GM19395 (cell line): ENCODE measurements at regions not wholly inside any gene's neighbourhood (a gene's known extent, or its start where the extent isn't known, plus 50 kb on each side); places are given as distances from the start of the nearest gene placed in this dataset.
"Not testable (repeated sequence)": the region's sequence is repeated elsewhere in the genome, so short reads cannot be mapped to it uniquely, and the experiment has no call there.

Experiments used
- ATAC-seq: cut with Tn5 transposase; IDR thresholded peaks from one replicate; pipeline ENCODE4 v1.9.1; 2021; ENCODE audit warnings: mild to moderate bottlenecking, moderate library complexity; ENCODE audit not compliant: unreplicated experiment

DNA sequence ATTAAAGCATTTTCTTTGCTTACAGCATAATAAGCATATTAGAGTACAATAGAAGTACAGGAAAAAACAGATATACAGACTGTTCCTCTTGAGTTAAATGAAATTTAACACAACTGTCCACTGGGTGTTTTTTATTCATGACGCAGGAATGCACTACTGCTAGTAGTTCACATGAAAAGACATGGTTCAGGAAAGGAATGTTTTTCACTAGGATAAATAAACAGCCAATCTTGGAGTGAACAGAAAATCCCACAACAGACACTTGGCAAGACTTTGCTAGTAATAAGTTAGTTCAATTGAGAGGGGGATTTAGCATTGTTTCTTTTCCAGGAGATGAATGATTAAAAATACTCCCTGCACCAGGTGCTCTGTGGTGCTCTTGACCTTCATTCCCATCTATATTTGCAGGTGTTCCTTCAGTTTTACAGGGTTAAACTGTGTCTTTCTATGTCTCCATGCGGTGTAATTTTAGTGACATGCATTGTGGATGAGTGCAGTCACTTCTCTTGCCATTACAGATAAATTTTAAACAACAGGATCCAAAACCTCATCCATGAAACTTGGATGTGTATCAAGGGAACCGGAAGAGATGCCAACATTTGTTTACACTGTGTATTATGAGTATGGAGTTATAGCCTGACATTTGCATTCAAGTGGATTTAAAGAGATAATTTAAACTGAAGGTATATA is 796.6 kb downstream of the DSC3 start:
- ATAC-seq, result no peak

DNA sequence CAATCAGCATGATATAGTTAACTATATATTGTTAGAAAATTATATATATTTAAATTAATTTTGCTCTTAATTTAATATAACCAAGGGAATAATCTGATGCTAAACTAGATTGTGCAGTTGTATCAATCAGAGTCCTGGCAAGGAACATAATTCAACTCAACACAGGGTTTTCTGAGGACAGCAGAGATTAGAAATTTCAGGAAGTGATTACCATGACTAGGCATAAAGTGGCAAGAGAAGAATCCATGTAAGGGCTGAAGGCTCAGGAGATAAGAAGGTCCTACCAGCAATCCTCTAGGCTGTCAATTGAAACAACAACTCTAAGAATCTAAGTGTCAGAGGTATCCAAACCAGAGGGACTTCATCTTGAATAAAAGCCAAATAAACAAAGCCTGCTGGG is 807.8 kb downstream of the DSC3 start:
- ATAC-seq, result no peak

DNA sequence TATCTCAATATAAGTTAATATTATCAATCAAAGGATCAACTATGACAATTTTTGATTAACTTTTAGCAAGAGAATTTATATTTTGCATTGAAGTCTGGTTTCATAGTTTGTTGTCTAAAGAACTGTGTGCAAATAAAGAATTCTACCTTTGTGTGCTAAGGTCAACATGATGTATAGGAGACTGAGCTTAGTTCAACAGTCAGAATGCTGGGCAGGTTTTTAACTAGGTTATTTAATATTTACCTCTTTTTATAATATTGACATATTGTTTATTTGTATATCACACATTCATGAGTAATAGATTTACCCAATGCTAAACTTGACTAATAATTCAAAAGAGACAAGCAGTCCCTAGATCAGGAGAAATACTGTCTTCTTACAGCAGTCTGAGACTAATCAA is 831.4 kb downstream of the DSC3 start:
- no peak for ATAC-seq

DNA sequence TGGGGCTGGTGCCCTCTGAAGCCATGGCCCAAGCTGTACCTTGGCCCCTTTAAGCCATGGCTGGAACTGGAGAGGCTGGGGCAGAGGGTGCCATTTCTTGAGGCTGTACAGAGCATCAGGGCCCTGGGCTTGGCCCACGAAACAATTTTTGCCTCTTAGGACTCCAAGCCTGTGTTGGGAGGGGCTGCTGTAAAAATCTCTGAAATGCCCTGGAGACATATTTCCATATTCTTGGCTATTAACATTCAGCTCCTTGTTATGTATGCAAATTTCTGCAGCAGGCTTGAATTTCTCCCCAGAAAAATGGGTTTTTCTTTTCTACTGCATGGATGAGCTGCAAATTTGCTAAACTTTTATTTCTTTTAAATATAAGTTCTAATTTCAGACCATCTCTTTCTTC is 834.0 kb downstream of the DSC3 start:
- ATAC-seq, result no peak

DNA sequence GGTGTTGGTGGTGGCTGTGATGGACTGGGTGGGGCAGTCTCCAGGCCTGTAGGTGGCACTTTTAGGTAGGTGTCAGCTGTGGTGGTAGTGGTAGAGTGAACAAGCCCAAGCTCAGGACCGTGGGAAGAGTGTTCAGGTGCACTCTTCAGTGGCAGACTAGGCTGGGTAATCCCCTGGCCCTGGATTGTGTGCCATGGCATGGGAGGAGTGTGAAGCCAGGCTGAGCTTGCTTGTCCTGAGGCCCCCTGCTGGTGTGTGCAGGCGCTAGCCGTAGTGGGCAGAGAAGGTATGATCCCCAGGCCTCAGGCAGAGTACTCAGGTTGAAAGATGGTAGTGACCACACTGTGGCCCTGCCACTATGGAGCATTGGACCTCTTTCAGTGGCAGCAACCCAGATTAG is 850.3 kb downstream of the DSC3 start:
- no peak for ATAC-seq

DNA sequence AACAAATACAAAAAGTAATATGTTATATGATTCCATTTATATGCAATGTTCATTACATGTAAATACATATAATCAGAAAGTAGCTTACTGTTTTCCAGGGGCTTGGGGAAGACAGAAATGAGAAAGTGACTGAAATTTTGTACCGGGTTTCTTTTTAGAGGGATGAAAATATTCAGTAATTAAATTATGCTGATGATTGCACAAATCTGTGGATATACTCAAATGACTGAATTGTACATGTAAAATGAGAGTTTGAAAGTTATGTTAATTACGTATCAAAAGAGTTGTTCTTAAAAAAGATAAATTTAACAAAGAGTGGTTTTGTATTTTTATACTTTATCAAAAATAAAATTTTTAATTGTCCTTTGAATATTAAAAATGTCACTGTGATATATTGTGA is 856.3 kb downstream of the DSC3 start:
- no peak for ATAC-seq

DNA sequence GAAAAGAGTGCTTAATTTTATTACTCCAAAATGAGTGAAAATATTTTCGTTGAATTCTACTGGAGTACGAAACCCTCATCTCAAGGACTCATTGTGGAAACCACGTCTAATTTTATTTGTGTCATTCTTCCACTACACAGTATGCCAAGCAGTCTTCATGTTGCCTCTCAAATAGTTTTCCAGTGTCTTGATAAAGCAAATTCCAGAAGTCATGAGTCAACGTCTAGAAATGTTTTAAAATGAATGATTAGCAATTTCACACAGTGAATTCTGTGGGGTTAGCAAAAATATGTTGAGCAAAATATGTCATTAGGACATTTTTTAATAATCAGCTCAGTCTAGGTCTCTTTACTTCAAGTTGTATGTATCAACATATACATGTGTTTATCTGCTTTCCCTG is 865.5 kb downstream of the DSC3 start:
- ATAC-seq, result no peak

DNA sequence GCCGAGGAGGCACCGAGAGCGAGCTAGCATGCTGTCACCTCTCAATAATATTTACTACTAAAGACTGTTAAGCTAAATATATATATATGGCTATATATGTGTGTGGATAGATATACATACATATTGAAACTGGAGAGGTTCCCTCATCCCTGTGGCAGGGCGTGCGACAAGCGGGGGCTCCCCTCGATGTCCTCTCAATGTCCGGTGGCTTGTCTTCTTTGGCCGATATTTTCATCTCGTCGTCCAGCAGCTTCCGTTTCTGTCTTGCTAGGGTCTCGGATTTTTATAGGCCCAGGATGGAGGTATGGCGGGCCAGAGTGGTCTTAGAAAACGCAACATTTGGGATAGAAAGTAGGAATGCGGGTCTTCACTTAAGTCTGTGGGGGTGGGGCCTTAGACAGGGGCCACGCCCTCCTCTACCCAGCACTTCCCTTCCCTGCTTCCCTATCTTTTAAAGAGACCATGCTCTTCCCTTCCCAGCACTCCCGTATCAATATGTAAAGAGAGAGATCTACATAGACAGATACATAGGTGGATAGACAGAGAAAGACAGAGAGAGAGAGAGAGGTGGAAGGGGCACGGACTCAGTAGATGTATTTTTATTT is 866.8 kb downstream of the DSC3 start:
- no peak for ATAC-seq

DNA sequence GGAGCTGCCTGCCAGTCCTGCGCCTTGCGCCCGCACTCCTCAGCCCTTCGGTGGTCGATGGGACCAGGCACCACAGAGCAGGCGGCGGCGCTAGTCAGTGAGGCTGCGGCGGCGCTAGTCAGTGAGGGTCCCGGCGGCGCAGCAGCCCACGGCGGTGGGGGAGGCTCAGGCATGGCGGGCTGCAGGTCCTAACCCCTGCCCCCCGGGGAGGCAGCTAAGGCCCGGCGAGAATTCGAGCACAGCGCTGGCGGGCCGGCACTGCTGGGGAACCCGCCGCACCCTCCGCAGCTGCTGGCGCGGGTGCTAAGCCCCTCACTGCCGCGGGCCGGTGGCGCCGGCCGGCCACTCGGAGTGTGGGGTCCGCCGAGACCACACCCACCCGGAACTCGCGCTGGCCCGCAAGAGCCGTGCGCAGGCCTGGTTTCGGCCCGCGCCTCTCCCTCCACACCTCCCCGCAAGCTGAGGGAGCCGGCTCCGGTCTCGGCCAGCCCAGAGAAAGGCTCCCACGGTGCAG is 867.4 kb downstream of the DSC3 start:
- ATAC-seq, result no peak

DNA sequence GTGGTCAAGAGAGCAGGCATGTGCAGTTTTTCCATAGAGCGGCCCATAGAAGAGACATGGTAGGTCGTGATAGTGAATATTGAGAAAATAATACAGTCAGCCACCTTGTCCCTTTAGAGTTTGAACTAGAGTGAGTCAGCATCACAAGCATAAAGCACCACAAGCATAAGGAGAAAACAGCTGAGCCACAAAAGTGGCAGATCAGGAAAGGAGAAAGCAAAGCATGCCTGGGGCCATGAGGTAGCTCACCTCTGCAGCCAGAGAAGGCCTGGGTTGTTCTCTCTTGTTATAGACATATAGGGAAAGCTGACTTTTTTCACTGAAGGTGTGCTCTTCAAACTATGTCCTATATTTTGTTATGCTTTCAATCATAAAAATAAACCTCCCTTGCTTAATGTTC is 879.0 kb downstream of the DSC3 start:
- no peak for ATAC-seq

DNA sequence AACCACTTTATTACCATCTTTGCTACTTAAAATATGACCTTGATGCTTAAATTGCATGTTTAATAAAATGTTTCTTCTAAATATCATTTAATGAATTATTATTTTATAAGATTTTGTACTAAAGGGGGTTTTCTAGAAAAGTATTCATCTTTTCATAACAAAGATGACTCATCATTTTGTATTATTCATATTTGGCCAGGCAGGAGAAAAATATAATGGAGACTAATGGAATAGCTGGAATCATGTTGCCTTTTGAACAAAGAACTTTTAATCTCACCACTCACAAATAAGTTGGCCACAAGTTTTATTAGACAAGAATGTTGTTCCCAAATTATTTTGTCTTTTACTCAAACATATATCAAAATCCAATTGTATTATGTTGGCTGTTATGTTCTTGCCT is 882.4 kb downstream of the DSC3 start:
- no peak for ATAC-seq

DNA sequence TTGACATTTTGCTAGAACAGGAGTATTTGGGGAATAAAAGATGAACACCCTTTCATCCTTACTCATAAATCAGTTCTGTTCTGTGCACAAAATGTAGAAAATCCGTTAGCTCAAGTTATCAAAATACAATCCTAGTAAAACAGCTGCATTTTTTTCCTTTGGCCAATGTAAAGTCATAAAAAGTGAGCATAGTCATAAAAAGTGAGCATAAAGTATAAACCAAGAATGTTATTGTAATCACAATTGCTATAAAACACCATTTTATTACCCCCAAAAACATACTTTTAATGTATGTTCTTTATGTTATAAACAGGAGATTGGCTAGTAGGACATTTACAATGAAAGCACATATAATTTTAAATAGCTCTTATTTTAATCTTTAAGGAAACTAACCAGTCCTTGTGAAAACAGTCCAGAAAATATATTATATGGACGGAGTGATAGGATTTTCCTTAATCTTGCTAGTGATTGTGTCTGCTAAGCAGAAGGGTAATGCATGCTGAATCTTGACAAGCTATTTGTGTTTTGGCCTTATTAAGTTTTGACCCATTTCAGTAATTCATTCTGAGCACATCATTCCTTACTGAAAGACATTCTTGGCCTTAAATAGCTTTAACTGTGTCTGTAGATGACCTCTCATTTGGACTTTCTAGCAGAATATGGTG is 891.8 kb downstream of the DSC3 start:
- ATAC-seq, result no peak

DNA sequence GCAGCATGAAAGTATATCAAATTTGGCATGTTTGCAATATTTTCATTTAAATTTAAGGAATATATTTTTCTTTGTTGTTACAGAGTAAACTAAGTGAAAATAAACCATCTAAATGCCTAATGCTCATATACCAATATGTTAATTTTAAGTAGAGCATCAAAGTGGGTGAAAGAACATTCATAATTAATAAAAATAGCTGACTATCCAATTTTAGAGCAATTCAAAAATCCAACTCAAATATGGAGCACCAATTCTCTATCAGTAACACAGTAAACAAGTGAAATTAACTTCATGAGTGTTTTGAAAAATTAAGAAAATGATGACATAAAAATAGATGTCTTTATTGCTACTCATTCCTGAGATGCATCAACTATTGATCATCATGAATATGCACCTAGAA is 893.0 kb downstream of the DSC3 start:
- ATAC-seq, result no peak

DNA sequence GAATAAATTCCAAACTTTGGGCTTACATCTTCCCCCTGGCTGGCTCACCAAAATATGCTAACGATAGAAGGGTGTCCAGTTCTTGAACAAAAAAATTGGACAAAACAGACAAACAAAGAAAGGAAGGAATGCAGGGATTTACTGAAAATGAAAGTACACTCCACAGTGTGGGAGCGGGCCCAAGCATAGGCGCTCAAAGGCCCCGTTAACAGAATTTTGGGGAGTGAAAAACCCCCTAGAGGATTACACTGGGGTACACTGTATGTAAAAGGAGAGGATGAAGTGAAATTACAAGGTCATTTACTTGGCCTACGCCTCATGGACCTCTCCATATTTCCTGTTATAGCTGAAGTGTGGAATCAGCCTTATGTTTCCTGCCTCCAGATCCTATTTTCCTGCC is 899.7 kb downstream of the DSC3 start:
- no peak for ATAC-seq

DNA sequence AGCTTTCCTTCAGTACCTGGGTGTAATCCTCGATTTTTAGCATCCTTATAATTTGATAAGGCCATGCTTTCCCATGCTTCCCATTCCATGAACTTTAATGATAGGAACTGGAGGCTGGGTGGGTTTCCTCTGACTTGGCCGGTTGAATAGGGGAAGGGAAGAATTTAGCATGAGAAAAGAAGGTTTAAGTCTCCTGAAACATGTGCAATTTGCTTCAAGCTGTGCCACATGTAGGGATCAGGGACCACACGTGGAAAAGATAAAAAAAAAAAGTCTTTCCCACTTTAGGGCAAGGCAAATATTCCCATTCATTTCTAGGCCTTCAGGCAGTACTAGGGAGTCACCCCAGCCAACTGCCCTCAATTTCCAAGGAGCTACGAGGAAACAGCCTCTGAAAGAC is 900.3 kb downstream of the DSC3 start:
- ATAC-seq, result no peak

DNA sequence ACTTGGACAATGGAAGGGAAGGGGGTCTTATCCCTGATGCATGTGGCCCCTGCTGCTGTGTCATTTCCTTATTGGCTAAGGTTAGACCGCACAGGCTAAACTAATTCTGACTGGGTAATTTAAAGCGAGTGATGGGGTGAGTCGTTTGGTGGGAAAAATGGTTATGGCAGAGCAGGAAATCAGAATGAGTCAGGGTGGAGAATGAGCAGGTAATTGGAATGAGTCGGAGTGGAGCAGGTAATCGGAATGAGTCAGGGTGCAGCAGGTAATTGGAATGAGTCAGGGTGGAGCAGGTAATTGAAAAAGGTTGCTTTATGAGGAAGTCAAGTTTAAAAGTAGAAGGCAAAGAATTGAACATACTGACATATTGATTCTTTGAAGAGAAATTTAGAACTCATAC is 901.0 kb downstream of the DSC3 start:
- ATAC-seq, result not testable (repeated sequence)

DNA sequence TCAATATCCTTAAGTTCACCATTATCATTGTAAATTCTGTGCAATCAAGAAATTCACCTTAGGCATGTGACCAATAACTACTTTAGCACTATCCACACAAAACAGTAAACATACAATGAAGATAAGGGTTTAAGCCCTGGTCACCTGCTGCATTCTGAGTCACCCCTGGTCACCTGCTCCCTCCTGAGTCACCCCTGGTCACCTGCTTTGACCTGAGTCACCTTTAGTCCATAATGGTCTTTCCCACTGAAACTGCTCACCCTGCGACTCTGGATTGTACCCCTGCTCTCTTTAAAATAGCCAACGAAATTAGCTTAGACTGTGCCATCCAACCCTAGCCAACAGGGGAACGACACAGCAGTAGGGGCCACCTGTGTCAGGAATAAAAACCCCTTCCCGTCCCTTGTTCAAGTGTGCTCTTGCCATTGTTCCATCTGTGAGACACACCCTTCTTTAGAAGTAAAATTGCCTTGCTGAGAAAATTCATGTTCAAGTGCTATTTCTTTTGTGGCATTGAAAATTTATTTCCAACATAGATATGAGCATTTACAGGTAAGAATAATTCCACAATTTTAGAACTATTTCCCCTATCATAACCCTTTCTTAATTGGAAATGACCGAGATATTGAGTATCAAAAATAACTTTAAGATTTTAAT is 902.8 kb downstream of the DSC3 start:
- no peak for ATAC-seq

DNA sequence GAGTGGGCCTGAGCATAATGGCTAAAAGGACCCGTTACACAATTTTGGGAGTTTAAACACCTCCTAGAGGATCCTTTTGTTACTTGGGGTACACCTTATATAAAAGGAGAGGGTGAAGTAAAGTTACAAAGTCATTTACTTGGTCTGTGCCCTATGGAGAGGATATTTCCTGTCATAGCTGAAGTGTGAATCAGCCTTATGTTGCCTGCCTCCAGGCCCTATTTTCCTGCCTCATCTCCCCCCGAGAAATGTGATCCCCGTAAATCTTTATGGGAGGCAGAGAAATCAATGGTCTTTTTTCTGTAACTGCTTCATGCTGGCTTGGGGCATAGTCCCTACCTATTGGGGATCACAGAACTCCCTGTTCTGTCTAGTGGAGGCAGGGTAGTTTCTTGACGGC is 906.6 kb downstream of the DSC3 start:
- ATAC-seq, result no peak

DNA sequence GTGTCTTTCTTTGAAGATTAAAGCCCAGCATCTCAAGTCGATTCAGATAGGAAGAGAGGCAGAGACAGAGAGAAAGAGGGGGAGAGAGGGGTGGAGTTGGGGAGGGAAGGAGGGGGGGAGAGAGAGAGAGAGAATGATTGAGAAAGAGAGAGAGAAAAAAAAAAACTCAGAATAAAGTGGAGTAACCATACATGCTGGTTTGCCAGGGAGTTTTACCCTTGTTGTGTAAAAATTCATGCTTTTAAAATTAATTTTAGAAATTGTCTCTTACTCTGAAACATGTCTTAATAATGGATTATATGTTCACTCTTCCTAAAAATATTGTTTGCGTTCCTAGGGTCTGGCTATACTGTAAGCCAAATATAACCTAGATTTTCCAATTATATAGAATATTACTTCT is 908.5 kb downstream of the DSC3 start:
- ATAC-seq, result no peak

DNA sequence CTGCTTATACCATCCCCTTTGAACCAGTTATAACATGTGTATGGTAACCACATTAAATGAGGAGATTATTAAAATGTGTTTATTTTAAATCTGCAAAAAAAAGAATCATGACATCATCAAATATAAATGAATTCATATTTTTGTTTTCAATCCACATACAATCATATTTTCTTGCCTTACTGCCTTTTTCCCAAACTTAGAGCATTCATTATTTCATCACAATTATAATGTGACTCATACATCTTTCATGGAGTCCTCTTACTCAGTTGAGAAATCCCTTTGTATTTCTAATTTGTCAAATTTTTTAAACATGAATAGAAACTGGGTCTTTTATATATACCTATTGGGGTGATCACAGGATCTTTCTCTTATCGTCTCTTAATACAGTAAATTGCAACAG is 909.6 kb downstream of the DSC3 start:
- no peak for ATAC-seq

DNA sequence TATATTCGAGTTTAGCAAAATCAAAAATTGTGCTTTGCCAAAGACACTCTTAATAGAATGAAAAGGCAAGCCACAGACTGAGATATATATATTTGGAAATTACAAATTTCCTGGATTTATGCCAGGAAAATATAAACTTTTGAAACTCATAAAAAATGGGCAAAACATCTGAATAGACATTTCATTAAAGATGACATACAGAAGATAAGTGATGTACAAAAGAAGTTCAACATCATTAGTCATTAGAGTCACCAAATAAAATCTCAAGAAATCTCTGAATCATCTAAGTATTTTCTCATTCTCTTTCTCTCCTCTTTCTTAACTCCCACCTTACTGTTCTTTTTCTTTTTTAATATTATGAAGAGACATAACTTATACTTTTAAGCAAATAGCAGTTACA is 921.1 kb downstream of the DSC3 start:
- no peak for ATAC-seq

DNA sequence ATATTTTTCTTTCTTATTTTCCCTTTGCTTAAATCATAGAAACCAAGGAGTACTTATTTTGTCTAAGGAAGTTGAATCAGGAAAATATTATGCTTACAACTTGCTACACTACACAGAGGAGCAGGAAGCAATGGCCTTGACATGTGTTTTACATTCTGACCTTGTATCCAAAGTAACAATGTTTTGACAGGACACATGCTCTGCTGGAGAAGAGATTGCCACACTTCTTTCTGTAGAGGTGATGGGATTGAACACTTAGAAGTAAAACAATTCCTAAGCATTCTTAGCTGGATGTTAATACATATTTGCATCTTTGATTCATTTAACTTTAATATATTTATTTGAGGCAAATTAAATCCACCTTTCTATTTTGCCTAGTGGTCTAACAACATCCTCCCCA is 929.1 kb downstream of the DSC3 start:
- no peak for ATAC-seq
